ENCODE measurements at regions not wholly inside any gene's neighbourhood (a gene's known extent, or its start where the extent isn't known, plus 50 kb on each side); places are given as distances from the start of the nearest gene placed in this dataset.

DNA sequence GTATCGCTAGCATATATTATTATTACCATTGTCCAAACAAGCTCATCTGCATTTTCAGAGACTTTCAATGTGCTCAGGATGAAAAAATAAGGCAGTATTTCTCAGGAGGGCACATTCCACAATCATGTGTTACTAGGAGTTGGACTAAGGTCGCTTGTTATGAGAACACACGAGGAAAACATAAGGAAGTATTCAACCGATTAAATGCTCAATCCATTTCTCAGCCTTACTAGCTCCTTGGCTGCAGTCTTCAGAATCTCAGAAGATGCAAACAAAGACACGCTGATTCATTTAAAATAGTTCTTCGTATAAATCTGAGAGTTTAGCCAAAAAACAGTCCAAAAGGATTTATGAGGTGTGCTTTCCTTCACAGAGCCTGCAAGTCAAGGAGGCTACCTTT lies 82.0 kb upstream of the JAK1 start (continued):
- TF ChIP-seq FOXJ3 (CRISPR knock-in tag; IDR thresholded peaks at IDR 0.05): no peak
- TF ChIP-seq CTCF (IDR thresholded peaks at IDR 0.05): no peak
- TF ChIP-seq NFIC (IDR thresholded peaks at IDR 0.05; ENCODE audit: borderline replicate concordance): no peak
- TF ChIP-seq GABPA (IDR thresholded peaks at IDR 0.05; ENCODE audit: low read depth): no peak
- TF ChIP-seq TEAD4 (IDR thresholded peaks at IDR 0.05; ENCODE audit: borderline replicate concordance, insufficient read depth): no peak
- TF ChIP-seq RXRA (IDR thresholded peaks at IDR 0.05; ENCODE audit: borderline replicate concordance, low read depth): no peak

DNA sequence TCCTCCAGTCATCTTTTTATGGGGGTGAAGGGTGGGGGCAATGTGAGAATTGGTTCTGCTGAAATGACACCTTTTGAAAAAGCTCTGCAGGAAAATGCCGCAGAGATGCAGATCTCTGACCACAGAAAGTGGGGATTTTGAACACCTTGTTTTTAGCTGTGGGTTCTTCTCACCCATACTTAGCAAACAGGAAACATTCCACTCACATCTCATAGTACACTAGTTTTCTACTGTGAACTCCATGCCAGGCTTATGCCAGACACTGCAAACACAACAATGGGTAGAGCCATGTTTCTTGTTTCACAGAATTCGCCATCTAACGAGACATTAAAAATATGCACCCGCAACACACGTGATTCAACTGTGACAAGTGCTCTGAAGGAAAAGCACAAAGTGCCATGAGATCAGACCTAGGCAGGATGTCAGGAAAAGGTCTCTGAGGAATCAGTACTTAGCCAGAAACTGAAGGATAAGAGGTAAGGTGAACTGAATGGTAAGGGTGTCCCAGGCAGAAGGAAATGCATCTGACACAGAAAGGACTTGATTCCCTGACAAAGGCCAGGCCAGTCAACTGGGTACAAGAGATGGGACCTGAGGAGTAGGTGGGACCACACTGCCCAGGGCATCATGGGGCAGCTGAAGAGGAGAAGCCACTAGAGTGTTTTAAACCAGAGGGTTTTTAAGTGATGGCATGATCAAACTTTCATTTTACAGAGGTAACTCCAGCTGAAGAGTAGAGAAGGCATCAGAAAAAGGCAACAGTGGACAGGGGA lies 83.8 kb upstream of the JAK1 start:
- no peaks in the 10 kb centered on the region for H3K79me2 ChIP-seq (ENCODE audit: insufficient read depth)
- CTCF ChIA-PET: interaction anchor here (1.0 to 1.1 kb wide), 3 partner anchors 9 to 17 kb away, joined by 3 to 4 read pairs (median 4); no protein-coding TSS in a partner anchor
- POLR2A ChIA-PET: interaction anchor here (0.6 kb wide), 1 partner anchor 84 kb away, joined by 3 read pairs; no protein-coding TSS in a partner anchor

DNA sequence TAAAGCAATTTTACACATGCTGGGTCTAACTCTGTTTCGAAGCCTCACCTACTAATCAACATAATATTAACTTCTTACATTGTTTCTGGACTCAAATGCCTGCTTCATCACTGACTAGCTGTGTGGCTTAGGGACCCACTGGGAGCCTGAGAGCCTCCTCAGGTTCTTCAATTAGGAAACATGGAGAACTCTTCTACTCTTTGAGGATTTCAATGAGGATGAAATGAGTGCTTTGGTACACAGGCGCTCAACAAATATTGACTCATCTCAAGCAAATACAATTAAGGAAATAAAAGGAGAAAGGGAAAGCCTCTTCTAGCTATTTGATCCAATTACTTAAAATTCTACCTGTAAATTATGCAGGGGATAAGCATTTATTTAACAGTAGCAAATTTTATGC lies 84.4 kb upstream of the JAK1 start:
- ChIA-PET CTCF (interaction anchor here (1.1 kb wide), 1 partner anchor 15 kb away, joined by 4 read pairs; no protein-coding TSS in a partner anchor), POLR2A (interaction anchor here (0.6 kb wide), 1 partner anchor 85 kb away, joined by 3 read pairs; no protein-coding TSS in a partner anchor)
- no peak overlapping the region for H3K9ac ChIP-seq

More for the DNA sequence above, 83.8 kb upstream of the JAK1 start:
- TF ChIP-seq, protein P1, sequence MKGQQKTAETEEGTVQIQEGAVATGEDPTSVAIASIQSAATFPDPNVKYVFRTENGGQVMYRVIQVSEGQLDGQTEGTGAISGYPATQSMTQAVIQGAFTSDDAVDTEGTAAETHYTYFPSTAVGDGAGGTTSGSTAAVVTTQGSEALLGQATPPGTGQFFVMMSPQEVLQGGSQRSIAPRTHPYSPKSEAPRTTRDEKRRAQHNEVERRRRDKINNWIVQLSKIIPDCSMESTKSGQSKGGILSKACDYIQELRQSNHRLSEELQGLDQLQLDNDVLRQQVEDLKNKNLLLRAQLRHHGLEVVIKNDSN (IDR thresholded peaks at IDR 0.05; ENCODE audit: borderline replicate concordance, low read depth): no peak
- no peak for TF ChIP-seq EP300 (IDR thresholded peaks at IDR 0.05; ENCODE audit: borderline replicate concordance in 1 of 2, low read depth in 1 of 2, low read length in 1 of 2)
- TF ChIP-seq CHD2 (IDR thresholded peaks at IDR 0.05; ENCODE audit: low read length, partially characterized antibody): no peak
- no peak for TF ChIP-seq RCOR1 (IDR thresholded peaks at IDR 0.05; ENCODE audit: low read length)
- no peak for TF ChIP-seq JUND (IDR thresholded peaks at IDR 0.05)
- H3K4me2 ChIP-seq: no peak overlapping the region
- DNase-seq: no peak
- H3K9me3 ChIP-seq: no peaks in the 10 kb centered on the region
- peaks cover 0 to 4% of the 10 kb centered on the region in 2 experiments for H3K36me3 ChIP-seq (replicated peaks in 1 of 2; ENCODE audit: control insufficient read depth in 1 of 2, insufficient read depth in 2 of 2, low read length in 1 of 2)
- no peak overlapping the region for H2AFZ ChIP-seq (ENCODE audit: low read depth)
- no peak overlapping the region for H3K4me3 ChIP-seq (ENCODE audit: low read depth in 2 of 2, low read length in 1 of 2)
- H3K9me2 ChIP-seq: no peaks in the 10 kb centered on the region
- no peaks in the 10 kb centered on the region for H4K20me1 ChIP-seq (ENCODE audit: insufficient read depth)
- peaks cover 0 to 3% of the 10 kb centered on the region in 2 experiments; a peak in 2 of 4 replicates for H3K4me1 ChIP-seq (ENCODE audit: control insufficient read depth in 1 of 2, insufficient read depth in 2 of 2, low read depth in 1 of 2, low read length in 1 of 2)
- 95% methylated on average over 5 of the region's 5 CpGs for whole genome bisulfite sequencing (ENCODE audit: low lambda C conversion rate)
- no peak overlapping the region for H3K27ac ChIP-seq (ENCODE audit: low read depth in 2 of 2, low read length in 1 of 2)
- H3K9ac ChIP-seq: no peak overlapping the region
- H3F3A ChIP-seq (replicated peaks; ENCODE audit: insufficient read depth): no peaks in the 10 kb centered on the region
- no peaks in the 10 kb centered on the region for H3K27me3 ChIP-seq (ENCODE audit: insufficient read depth)

More for the DNA sequence above, 84.4 kb upstream of the JAK1 start:
- H3K36me3 ChIP-seq (replicated peaks in 1 of 2; ENCODE audit: control insufficient read depth in 1 of 2, insufficient read depth in 2 of 2, low read length in 1 of 2): peaks cover 0 to 4% of the 10 kb centered on the region in 2 experiments
- no peak overlapping the region for H3K4me3 ChIP-seq (ENCODE audit: low read depth in 2 of 2, low read length in 1 of 2)
- H3K27me3 ChIP-seq (ENCODE audit: insufficient read depth): no peaks in the 10 kb centered on the region
- H3K4me2 ChIP-seq: no peak overlapping the region
- H3K27ac ChIP-seq (ENCODE audit: low read depth in 2 of 2, low read length in 1 of 2): no peak overlapping the region
- no peak for DNase-seq
- H3K9me2 ChIP-seq: no peaks in the 10 kb centered on the region
- WGBS (ENCODE audit: low lambda C conversion rate): 87% methylated on average over 2 of the region's 2 CpGs
- no peaks in the 10 kb centered on the region for H3K9me3 ChIP-seq
- no peak overlapping the region for H2AFZ ChIP-seq (ENCODE audit: low read depth)
- no peaks in the 10 kb centered on the region for H3F3A ChIP-seq (replicated peaks; ENCODE audit: insufficient read depth)
- H3K4me1 ChIP-seq (ENCODE audit: control insufficient read depth in 1 of 2, insufficient read depth in 2 of 2, low read depth in 1 of 2, low read length in 1 of 2): no peaks in the 10 kb centered on the region; a peak in 2 of 4 replicates
- H3K79me2 ChIP-seq (ENCODE audit: insufficient read depth): no peaks in the 10 kb centered on the region
- TF ChIP-seq CHD2 (IDR thresholded peaks at IDR 0.05; ENCODE audit: low read length, partially characterized antibody) (no peak), GATA2 (CRISPR knock-in tag; IDR thresholded peaks at IDR 0.05) (no peak), RFX5 (IDR thresholded peaks at IDR 0.05; ENCODE audit: low read length) (no peak), RAD21 (IDR thresholded peaks at IDR 0.05; ENCODE audit: low read length) (no peak)
- no peaks in the 10 kb centered on the region for H4K20me1 ChIP-seq (ENCODE audit: insufficient read depth)
